Astrocyte (in vitro differentiated cells and primary cell): ENCODE measurements at regions not wholly inside any gene's neighbourhood (a gene's known extent, or its start where the extent isn't known, plus 50 kb on each side); places are given as distances from the start of the nearest gene placed in this dataset.
"Not testable (repeated sequence)": the region's sequence is repeated elsewhere in the genome, so short reads cannot be mapped to it uniquely, and the experiment has no call there.

Experiments
- DNase-seq: peaks from one replicate; pipeline ENCODE4 v3.0.0-alpha.2; 2010; ENCODE audit warnings: low read depth
- FAIRE-seq: peaks from 2 replicates; lab custom pipeline; 2011; peaks lifted over from hg19 to GRCh38; lab: Jason Lieb, UNC
- H2AFZ ChIP-seq: 2 replicates; pipeline ENCODE4 v1.6.0; 2012; ENCODE audit warnings: low read depth, low read length, inconsistent platforms
- H3K27ac ChIP-seq: 2 replicates; pipeline ENCODE4 v1.5.1; 2011; ENCODE audit warnings: low read depth, low read length, inconsistent platforms
- H3K27me3 ChIP-seq: 2 replicates; pipeline ENCODE4 v1.6.0; 2011; ENCODE audit warnings: low read length, inconsistent platforms; ENCODE audit not compliant: insufficient read depth
- H3K36me3 ChIP-seq: 2 replicates; pipeline ENCODE4 v1.5.1; 2011; ENCODE audit warnings: low read length, inconsistent platforms; ENCODE audit not compliant: insufficient read depth
- H3K4me1 ChIP-seq: 2 replicates; pipeline ENCODE4 v1.5.1; 2011; ENCODE audit warnings: low read length, inconsistent platforms; ENCODE audit not compliant: insufficient read depth
- H3K4me2 ChIP-seq: 2 replicates; pipeline ENCODE4 v1.6.0; 2012; ENCODE audit warnings: low read length, inconsistent platforms
- H3K4me3 ChIP-seq: 2 replicates; pipeline ENCODE4 v1.5.1; 2011; ENCODE audit warnings: low read depth, mild to moderate bottlenecking, low read length, inconsistent platforms; ENCODE audit not compliant: insufficient read depth
- H3K79me2 ChIP-seq: 2 replicates; pipeline ENCODE4 v1.6.0; 2012; ENCODE audit warnings: mild to moderate bottlenecking, low read length, inconsistent platforms; ENCODE audit not compliant: insufficient read depth
- H3K9ac ChIP-seq: 2 replicates; pipeline ENCODE4 v1.6.0; 2012; ENCODE audit warnings: mild to moderate bottlenecking, low read length, inconsistent platforms
- H3K9me3 ChIP-seq: 2 replicates; pipeline ENCODE4 v1.5.1; 2012; ENCODE audit warnings: low read depth, mild to moderate bottlenecking, low read length, inconsistent platforms; ENCODE audit not compliant: insufficient read depth
- H4K20me1 ChIP-seq: 2 replicates; pipeline ENCODE4 v1.6.0; 2012; ENCODE audit warnings: low read length, inconsistent platforms; ENCODE audit not compliant: insufficient read depth
- H3K27ac Mint-ChIP-seq: one replicate; pipeline ENCODE4 v1.8.0; 2021; ENCODE audit warnings: mild to moderate bottlenecking, mixed read lengths; ENCODE audit not compliant: unreplicated experiment
- H3K27me3 Mint-ChIP-seq: one replicate; pipeline ENCODE4 v1.8.0; 2021; ENCODE audit warnings: low read depth, mixed read lengths; ENCODE audit not compliant: unreplicated experiment
- H3K36me3 Mint-ChIP-seq: one replicate; pipeline ENCODE4 v1.8.0; 2021; ENCODE audit warnings: low read depth, mixed read lengths; ENCODE audit not compliant: unreplicated experiment
- H3K4me1 Mint-ChIP-seq: one replicate; pipeline ENCODE4 v1.8.0; 2021; ENCODE audit warnings: low read depth, mixed read lengths; ENCODE audit not compliant: unreplicated experiment
- H3K4me3 Mint-ChIP-seq: one replicate; pipeline ENCODE4 v1.8.0; 2021; ENCODE audit warnings: mild to moderate bottlenecking, moderate library complexity, mixed read lengths; ENCODE audit not compliant: unreplicated experiment
- H3K9me3 Mint-ChIP-seq: one replicate; pipeline ENCODE4 v1.8.0; 2021; ENCODE audit warnings: mild to moderate bottlenecking, mixed read lengths; ENCODE audit not compliant: unreplicated experiment
- CTCF ChIP-seq: IDR thresholded peaks from 2 replicates; pipeline ENCODE4 v1.5.1; 2011; ENCODE audit warnings: low read depth, mild to moderate bottlenecking, inconsistent platforms, low read length, moderate library complexity; ENCODE audit not compliant: insufficient read depth
- EZH2 ChIP-seq: IDR thresholded peaks from 2 replicates; pipeline ENCODE4 v1.6.1; 2012; ENCODE audit warnings: mild to moderate bottlenecking, low read length, inconsistent platforms; ENCODE audit not compliant: insufficient read depth

GRCh38 chr11:89633135-89633705, 76.9 kb upstream of the TRIM77 start:
- Mint-ChIP-seq H3K9me3 (no peaks in the 10 kb centered on the region), H3K27ac (no peak overlapping the region), H3K4me3 (no peak overlapping the region), H3K4me1 (no peaks in the 10 kb centered on the region), H3K27me3 (no peaks in the 10 kb centered on the region), H3K36me3 (no peaks in the 10 kb centered on the region)
- H3K4me3 ChIP-seq, result no peak overlapping the region
- no peak overlapping the region for H3K4me2 ChIP-seq
- FAIRE-seq (no peak), DNase-seq (no peak)
- H3K9ac ChIP-seq, result no peak overlapping the region
- no peak overlapping the region for H2AFZ ChIP-seq
- no peaks in the 10 kb centered on the region for H3K4me1 ChIP-seq
- no peaks in the 10 kb centered on the region for H3K79me2 ChIP-seq
- H4K20me1 ChIP-seq, result no peaks in the 10 kb centered on the region
- H3K36me3 ChIP-seq, result no peaks in the 10 kb centered on the region
- no peak for TF ChIP-seq EZH2
- TF ChIP-seq CTCF, result no peak
- H3K9me3 ChIP-seq, result no peaks in the 10 kb centered on the region
- no peaks in the 10 kb centered on the region for H3K27me3 ChIP-seq
- H3K27ac ChIP-seq, result no peak overlapping the region

GRCh38 chr11:89640777-89641176, 69.3 kb upstream of the TRIM77 start:
- H3K4me3 Mint-ChIP-seq, DNase-seq, H3K27me3 Mint-ChIP-seq, H3K27ac Mint-ChIP-seq, H3K79me2 ChIP-seq, H3K36me3 ChIP-seq, H3K9ac ChIP-seq, H3K27me3 ChIP-seq, FAIRE-seq, H2AFZ ChIP-seq, H3K4me1 ChIP-seq, H3K4me1 Mint-ChIP-seq, H3K36me3 Mint-ChIP-seq, H3K27ac ChIP-seq, H3K4me2 ChIP-seq, H4K20me1 ChIP-seq, H3K4me3 ChIP-seq, H3K9me3 Mint-ChIP-seq, H3K9me3 ChIP-seq: not testable (repeated sequence)

GRCh38 chr11:89648232-89648631, 61.9 kb upstream of the TRIM77 start:
- not testable (repeated sequence) for H3K4me1 Mint-ChIP-seq, H3K9ac ChIP-seq, H3K27me3 ChIP-seq, H3K36me3 ChIP-seq, H3K4me3 ChIP-seq, H3K27me3 Mint-ChIP-seq, H3K79me2 ChIP-seq, H3K27ac Mint-ChIP-seq, H3K4me2 ChIP-seq, H3K9me3 ChIP-seq, FAIRE-seq, H2AFZ ChIP-seq, H3K4me1 ChIP-seq, H3K4me3 Mint-ChIP-seq, H3K36me3 Mint-ChIP-seq, H3K27ac ChIP-seq, H4K20me1 ChIP-seq, H3K9me3 Mint-ChIP-seq, DNase-seq

GRCh38 chr11:89648996-89649395, 61.1 kb upstream of the TRIM77 start:
- not testable (repeated sequence) for FAIRE-seq, H3K27ac ChIP-seq, H3K79me2 ChIP-seq, H3K4me1 ChIP-seq, H3K36me3 Mint-ChIP-seq, H4K20me1 ChIP-seq, H2AFZ ChIP-seq, H3K27ac Mint-ChIP-seq, H3K9ac ChIP-seq, H3K4me1 Mint-ChIP-seq, H3K4me3 ChIP-seq, H3K36me3 ChIP-seq, DNase-seq, H3K27me3 ChIP-seq, H3K4me3 Mint-ChIP-seq, H3K9me3 Mint-ChIP-seq, H3K9me3 ChIP-seq, H3K27me3 Mint-ChIP-seq, H3K4me2 ChIP-seq

GRCh38 chr11:89654669-89655068, 55.4 kb upstream of the TRIM77 start:
- not testable (repeated sequence) for H3K27me3 Mint-ChIP-seq, H3K27ac Mint-ChIP-seq, H4K20me1 ChIP-seq, H3K4me3 Mint-ChIP-seq, DNase-seq, H3K79me2 ChIP-seq, H3K27ac ChIP-seq, FAIRE-seq, H2AFZ ChIP-seq, H3K4me2 ChIP-seq, H3K4me3 ChIP-seq, H3K9ac ChIP-seq, H3K9me3 Mint-ChIP-seq, H3K9me3 ChIP-seq, H3K4me1 Mint-ChIP-seq, H3K4me1 ChIP-seq, H3K36me3 Mint-ChIP-seq, H3K36me3 ChIP-seq, H3K27me3 ChIP-seq
